Amniotic epithelial cell (primary cell): ENCODE measurements at regions not wholly inside any gene's neighbourhood (a gene's known extent, or its start where the extent isn't known, plus 50 kb on each side); places are given as distances from the start of the nearest gene placed in this dataset.
"Not testable (repeated sequence)": the region's sequence is repeated elsewhere in the genome, so short reads cannot be mapped to it uniquely, and the experiment has no call there.

Experiments used
- DNase-seq: peaks from one replicate; pipeline ENCODE4 v3.0.0-alpha.2; 2010; ENCODE audit warnings: low read depth

GRCh38 chr12:47409310-47409987 is 296.4 kb downstream of the RPAP3 start:
- DNase-seq: no peak

- DNase-seq: peak; percentile 19
These were observed 297.5 kb downstream of the RPAP3 start for GRCh38 chr12:47408171-47408871.

GRCh38 chr12:47407463-47408129 is 298.2 kb downstream of the RPAP3 start:
- no peak for DNase-seq

GRCh38 chr12:47403681-47404080 is 302.1 kb downstream of the RPAP3 start:
- DNase-seq: no peak

GRCh38 chr12:47401196-47401595 is 304.6 kb downstream of the RPAP3 start:
- not testable (repeated sequence) for DNase-seq

- DNase-seq: peak; percentile 19
These were observed 305.6 kb downstream of the RPAP3 start for GRCh38 chr12:47400266-47400665.

- peak; percentile 83 for DNase-seq
These were observed 308.1 kb downstream of the RPAP3 start for GRCh38 chr12:47397664-47398281.

GRCh38 chr12:47396902-47397663 is 308.7 kb downstream of the RPAP3 start:
- DNase-seq: no peak

GRCh38 chr12:47394070-47394469 is 311.8 kb downstream of the RPAP3 start:
- no peak for DNase-seq

GRCh38 chr12:47393403-47393790 is 312.4 kb downstream of the RPAP3 start:
- DNase-seq: no peak

- DNase-seq: no peak
These were observed 311.8 kb upstream of the AMIGO2 start for GRCh38 chr12:47391566-47391965.

GRCh38 chr12:47388712-47389111 is 309.0 kb upstream of the AMIGO2 start:
- no peak for DNase-seq

- no peak for DNase-seq
These were observed 308.2 kb upstream of the AMIGO2 start for GRCh38 chr12:47387994-47388393.

- peak; percentile 64 for DNase-seq
These were observed 305.9 kb upstream of the AMIGO2 start for GRCh38 chr12:47385653-47386052.

- DNase-seq: peak; percentile 49
These were observed 304.2 kb upstream of the AMIGO2 start for GRCh38 chr12:47383942-47384341.

- no peak for DNase-seq
These were observed 302.5 kb upstream of the AMIGO2 start for GRCh38 chr12:47382305-47382704.

- DNase-seq: no peak
These were observed 299.1 kb upstream of the AMIGO2 start for GRCh38 chr12:47378907-47379306.

GRCh38 chr12:47378222-47378582 is 298.4 kb upstream of the AMIGO2 start:
- DNase-seq: peak; percentile 46

- peak; percentile 99 for DNase-seq
These were observed 297.9 kb upstream of the AMIGO2 start for GRCh38 chr12:47377414-47378221.

- no peak for DNase-seq
These were observed 297.2 kb upstream of the AMIGO2 start for GRCh38 chr12:47376927-47377326.

- DNase-seq: no peak
These were observed 293.9 kb upstream of the AMIGO2 start for GRCh38 chr12:47373554-47374150.
